ENCODE measurements at regions not wholly inside any gene's neighbourhood (a gene's known extent, or its start where the extent isn't known, plus 50 kb on each side); places are given as distances from the start of the nearest gene placed in this dataset.
"Not testable (repeated sequence)": the region's sequence is repeated elsewhere in the genome, so short reads cannot be mapped to it uniquely, and the experiment has no call there.

DNA sequence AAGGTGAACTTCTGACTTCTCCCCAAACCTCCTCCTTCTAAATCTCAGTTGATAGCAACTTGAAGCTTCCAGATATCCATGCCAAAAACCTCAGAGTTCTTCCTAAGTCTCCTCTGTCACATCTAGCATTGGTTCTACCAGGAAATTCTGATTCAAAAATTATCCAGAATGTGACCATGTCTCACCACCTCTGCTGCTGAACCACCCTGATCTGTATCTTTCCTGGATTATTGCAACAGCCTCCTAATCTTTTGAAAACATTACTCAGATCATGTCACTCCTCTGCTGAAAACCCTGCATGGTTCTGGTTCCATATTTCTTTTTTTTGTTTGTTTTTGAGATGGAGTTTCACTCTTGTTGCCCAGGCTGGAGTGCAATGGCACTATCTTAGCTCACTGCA lies 78.7 kb upstream of the TNFSF11 start:
- no peaks in the 10 kb centered on the region for H3K9me3 ChIP-seq (ENCODE audit: low read length)
- H3K27ac ChIP-seq (ENCODE audit: low read length), result peak overlapping the region; percentile 61
- H3K4me1 ChIP-seq (ENCODE audit: insufficient read depth, low read length), result peaks cover 20% of the 10 kb centered on the region
- no peaks in the 10 kb centered on the region for H3F3A ChIP-seq (ENCODE audit: low read length, unreplicated experiment)
- ChIA-PET POLR2A (ENCODE audit: unreplicated experiment) (no interaction called here), CTCF (interaction anchor here (0.6 kb wide), 1 partner anchor 18 kb away, joined by 3 read pairs; no protein-coding TSS in a partner anchor)
- BruUV-seq (replicated peaks), result no TSS peak
- no peak overlapping the region for H3K4me2 ChIP-seq (ENCODE audit: low read length)
- 0 out of 2 replicates have a peak overlapping the region, but pooled peaks have one; percentile 26 for H2AFZ ChIP-seq (ENCODE audit: low read length)
- H3K9me2 ChIP-seq (replicated peaks; ENCODE audit: low read length), result no peaks in the 10 kb centered on the region
- H3K9ac ChIP-seq (ENCODE audit: low read length), result no peak overlapping the region
- H3K36me3 ChIP-seq (ENCODE audit: low read depth, low read length), result no peaks in the 10 kb centered on the region
- ATAC-seq (no peak; the same call in 1 of the 2 replicates), DNase-seq (peak; percentile 43)
- H3K79me2 ChIP-seq (ENCODE audit: low read length), result no peaks in the 10 kb centered on the region
- H3K4me3 ChIP-seq (ENCODE audit: low read length), result no peak overlapping the region
- no peaks in the 10 kb centered on the region for H3K27me3 ChIP-seq (ENCODE audit: low read length)
- intact Hi-C loops (cut with micrococcal nuclease), result no loop called here
- H4K20me1 ChIP-seq (ENCODE audit: low read length), result no peaks in the 10 kb centered on the region
- no peak for TF ChIP-seq EZH2 (IDR thresholded peaks at IDR 0.05; ENCODE audit: low read length, unreplicated experiment)
- TF ChIP-seq EZH2phosphoT487 (IDR thresholded peaks at IDR 0.05; ENCODE audit: borderline replicate concordance, low read length), result no peak
- TF ChIP-seq, protein P1, sequence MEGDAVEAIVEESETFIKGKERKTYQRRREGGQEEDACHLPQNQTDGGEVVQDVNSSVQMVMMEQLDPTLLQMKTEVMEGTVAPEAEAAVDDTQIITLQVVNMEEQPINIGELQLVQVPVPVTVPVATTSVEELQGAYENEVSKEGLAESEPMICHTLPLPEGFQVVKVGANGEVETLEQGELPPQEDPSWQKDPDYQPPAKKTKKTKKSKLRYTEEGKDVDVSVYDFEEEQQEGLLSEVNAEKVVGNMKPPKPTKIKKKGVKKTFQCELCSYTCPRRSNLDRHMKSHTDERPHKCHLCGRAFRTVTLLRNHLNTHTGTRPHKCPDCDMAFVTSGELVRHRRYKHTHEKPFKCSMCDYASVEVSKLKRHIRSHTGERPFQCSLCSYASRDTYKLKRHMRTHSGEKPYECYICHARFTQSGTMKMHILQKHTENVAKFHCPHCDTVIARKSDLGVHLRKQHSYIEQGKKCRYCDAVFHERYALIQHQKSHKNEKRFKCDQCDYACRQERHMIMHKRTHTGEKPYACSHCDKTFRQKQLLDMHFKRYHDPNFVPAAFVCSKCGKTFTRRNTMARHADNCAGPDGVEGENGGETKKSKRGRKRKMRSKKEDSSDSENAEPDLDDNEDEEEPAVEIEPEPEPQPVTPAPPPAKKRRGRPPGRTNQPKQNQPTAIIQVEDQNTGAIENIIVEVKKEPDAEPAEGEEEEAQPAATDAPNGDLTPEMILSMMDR (conservative IDR thresholded peaks at IDR 0.05; ENCODE audit: low read depth, low read length), result no peak

DNA sequence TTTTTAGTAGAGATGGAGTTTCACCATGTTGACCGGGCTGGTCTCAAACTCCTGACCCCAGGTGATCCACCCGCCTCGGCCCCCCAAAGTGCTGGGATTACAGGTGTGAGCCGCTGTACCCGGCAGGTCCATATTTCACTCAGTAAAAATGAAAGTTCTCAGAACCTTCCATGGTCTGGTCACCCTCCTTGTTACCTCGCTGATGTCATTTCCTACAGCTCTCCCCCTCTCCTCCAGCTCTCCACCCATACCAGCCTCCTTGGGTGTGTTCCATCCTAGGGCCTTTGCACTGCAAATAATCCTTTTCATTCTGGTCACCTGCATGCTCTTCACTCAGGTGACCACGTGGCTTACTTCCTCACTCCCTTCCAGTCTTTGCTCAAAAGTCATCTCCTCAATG lies 78.2 kb upstream of the TNFSF11 start:
- no peaks in the 10 kb centered on the region for H3K9me2 ChIP-seq (replicated peaks; ENCODE audit: low read length)
- no peak overlapping the region for H3K9ac ChIP-seq (ENCODE audit: low read length)
- H3K9me3 ChIP-seq (ENCODE audit: low read length), result no peaks in the 10 kb centered on the region
- no peaks in the 10 kb centered on the region for H3K36me3 ChIP-seq (ENCODE audit: low read depth, low read length)
- no peak overlapping the region for H3K4me3 ChIP-seq (ENCODE audit: low read length)
- H3K4me1 ChIP-seq (ENCODE audit: insufficient read depth, low read length), result peaks cover 16% of the 10 kb centered on the region
- H4K20me1 ChIP-seq (ENCODE audit: low read length), result no peaks in the 10 kb centered on the region
- no peak overlapping the region for H3K27ac ChIP-seq (ENCODE audit: low read length)
- ATAC-seq (no peak), DNase-seq (no peak)
- H3K4me2 ChIP-seq (ENCODE audit: low read length), result no peak overlapping the region
- ChIA-PET CTCF (interaction anchor here (0.6 kb wide), 1 partner anchor 19 kb away, joined by 3 read pairs; no protein-coding TSS in a partner anchor), POLR2A (ENCODE audit: unreplicated experiment) (no interaction called here)
- no peaks in the 10 kb centered on the region for H3F3A ChIP-seq (ENCODE audit: low read length, unreplicated experiment)
- H2AFZ ChIP-seq (ENCODE audit: low read length), result no peak overlapping the region
- no peaks in the 10 kb centered on the region for H3K79me2 ChIP-seq (ENCODE audit: low read length)
- intact Hi-C loops (cut with micrococcal nuclease), result no loop called here
- no TSS peak for BruUV-seq (replicated peaks)
- no peaks in the 10 kb centered on the region for H3K27me3 ChIP-seq (ENCODE audit: low read length)
- TF ChIP-seq EZH2phosphoT487 (IDR thresholded peaks at IDR 0.05; ENCODE audit: borderline replicate concordance, low read length) (no peak), EZH2 (IDR thresholded peaks at IDR 0.05; ENCODE audit: low read length, unreplicated experiment) (no peak)
- TF ChIP-seq, protein P1 (conservative IDR thresholded peaks at IDR 0.05; ENCODE audit: low read depth, low read length), result no peak

DNA sequence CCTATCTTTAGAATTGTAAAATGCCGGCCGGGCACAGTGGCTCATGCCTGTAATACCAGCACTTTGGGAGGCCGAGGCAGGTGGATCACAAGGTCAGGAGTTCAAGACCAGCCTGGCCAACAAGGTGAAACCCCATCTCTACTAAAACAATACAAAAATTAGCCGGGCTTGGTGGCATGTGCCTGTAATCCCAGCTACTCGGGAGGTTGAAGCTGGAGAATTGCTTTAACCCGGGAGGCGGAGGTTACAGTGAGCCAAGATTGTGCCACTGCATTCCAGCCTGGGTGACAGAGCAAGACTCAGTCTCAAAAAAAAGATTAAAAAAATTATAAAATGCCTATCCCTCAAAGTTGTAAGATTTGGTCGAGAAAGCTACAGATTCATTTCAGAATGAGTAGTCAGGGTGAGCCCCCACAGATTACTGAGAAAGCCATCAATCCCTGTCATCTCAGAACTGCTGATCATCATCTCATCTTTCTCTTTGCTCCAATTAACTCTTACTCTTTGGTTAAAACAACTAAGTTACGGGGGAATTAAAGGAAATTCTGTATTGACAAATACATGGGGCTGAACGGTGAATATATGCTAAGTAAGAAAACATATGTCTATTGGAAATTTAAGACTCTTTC lies 76.9 kb upstream of the TNFSF11 start:
- POLR2A ChIA-PET (ENCODE audit: unreplicated experiment); ATAC-seq; H4K20me1 ChIP-seq (ENCODE audit: low read length); H3K9ac ChIP-seq (ENCODE audit: low read length); H3K9me2 ChIP-seq (replicated peaks; ENCODE audit: low read length); H3F3A ChIP-seq (ENCODE audit: low read length, unreplicated experiment); H3K4me3 ChIP-seq (ENCODE audit: low read length); CTCF ChIA-PET; H3K4me2 ChIP-seq (ENCODE audit: low read length); H3K9me3 ChIP-seq (ENCODE audit: low read length); H2AFZ ChIP-seq (ENCODE audit: low read length); intact Hi-C loops (cut with micrococcal nuclease); H3K27me3 ChIP-seq (ENCODE audit: low read length); DNase-seq; H3K36me3 ChIP-seq (ENCODE audit: low read depth, low read length); BruUV-seq (replicated peaks); H3K79me2 ChIP-seq (ENCODE audit: low read length): not testable (repeated sequence)
- Histone ChIP-seq H3K4me1 (ENCODE audit: insufficient read depth, low read length) (peaks cover 11% of the 10 kb centered on the region), H3K27ac (ENCODE audit: low read length) (peak overlapping the region; percentile 37; the same call in 1 of the 2 replicates)
